H54 (cell line): ENCODE measurements at regions not wholly inside any gene's neighbourhood (a gene's known extent, or its start where the extent isn't known, plus 50 kb on each side); places are given as distances from the start of the nearest gene placed in this dataset.
"Not testable (repeated sequence)": the region's sequence is repeated elsewhere in the genome, so short reads cannot be mapped to it uniquely, and the experiment has no call there.

ENCODE experiments used
- DNase-seq: peaks from one replicate; pipeline ENCODE4 v3.0.0; 2011; ENCODE audit warnings: low spot score, mixed read lengths; ENCODE audit not compliant: insufficient read length
- FAIRE-seq: peaks from 3 replicates; lab custom pipeline; 2011; peaks lifted over from hg19 to GRCh38; lab: Jason Lieb, UNC
- POLR2A ChIP-seq: IDR thresholded peaks from 2 replicates; pipeline ENCODE4 v1.6.1; 2011; ENCODE audit warnings: low read depth, mild to moderate bottlenecking, low read length

DNA sequence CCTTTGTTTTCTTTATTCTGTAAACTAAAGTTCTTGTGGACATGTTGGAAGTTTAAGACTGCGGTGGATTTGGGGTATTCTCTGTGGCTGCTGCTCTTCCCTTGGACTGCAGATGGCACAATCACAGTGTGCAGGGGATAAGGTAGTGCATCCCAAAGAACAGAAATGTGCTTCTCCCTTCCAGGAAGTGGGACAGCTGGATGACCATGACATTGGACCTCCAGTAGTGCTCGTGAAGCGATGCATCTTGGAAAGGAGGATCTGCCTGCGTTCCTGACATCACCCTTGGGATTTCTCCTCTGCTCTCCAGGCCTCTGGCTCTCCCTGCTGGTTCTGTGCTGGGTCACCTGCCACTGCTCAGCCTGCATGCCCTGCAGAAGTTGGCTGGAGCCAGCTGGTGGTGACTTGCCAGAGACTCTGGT lies 109.9 kb downstream of the SLC4A3 start:
- no peak for FAIRE-seq
- no peak for TF ChIP-seq POLR2A
- peak; percentile 19 for DNase-seq

DNA sequence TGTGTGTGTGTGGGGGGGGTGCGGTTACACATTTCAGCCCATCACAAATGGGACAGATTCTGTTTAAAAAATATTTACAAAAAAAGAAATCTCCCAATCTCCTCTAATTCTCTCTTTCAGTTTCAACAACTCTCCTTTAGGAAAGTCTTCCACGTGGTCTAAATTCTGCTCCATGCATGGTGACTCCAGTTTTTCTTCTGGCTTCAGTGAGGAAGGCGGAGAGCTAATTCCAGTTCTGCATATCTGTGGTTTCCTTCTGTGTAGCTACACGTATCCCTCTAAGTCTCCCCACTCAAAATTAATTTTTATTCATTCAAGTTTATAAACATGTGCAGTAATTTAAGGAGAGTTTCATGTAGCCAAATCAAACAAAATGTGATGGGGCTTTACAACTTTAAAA lies 111.6 kb downstream of the SLC4A3 start:
- DNase-seq, result no peak
- TF ChIP-seq POLR2A, result no peak
- no peak for FAIRE-seq

DNA sequence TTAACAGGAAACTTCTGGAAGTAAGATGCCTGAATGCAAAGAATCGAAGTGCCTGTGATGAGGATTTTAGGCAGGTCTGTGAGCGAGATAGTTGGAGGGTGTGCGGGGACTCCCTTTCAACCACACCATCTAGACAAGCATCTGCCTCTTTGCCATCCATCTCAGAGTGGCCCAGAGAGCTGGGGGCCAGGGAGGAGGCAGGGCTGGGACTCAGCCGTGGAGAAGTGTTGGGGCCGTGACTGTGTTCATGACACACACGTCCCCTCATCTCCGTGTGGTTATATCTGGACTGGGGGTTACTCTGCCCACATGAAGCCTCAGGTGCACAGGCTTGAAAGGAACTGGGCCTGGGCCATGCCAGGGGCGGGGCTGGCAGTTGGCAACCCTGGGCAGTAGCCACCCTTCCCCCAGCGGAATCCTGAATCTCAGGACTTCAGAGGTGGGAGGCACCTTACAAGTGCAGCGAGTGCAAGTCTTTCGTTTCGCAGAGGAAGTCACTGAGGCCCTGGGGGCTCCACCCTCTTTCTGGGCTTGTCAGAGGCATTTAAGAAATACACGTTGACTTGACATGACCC lies 112.5 kb downstream of the SLC4A3 start:
- DNase-seq (no peak), FAIRE-seq (no peak)
- no peak for TF ChIP-seq POLR2A

DNA sequence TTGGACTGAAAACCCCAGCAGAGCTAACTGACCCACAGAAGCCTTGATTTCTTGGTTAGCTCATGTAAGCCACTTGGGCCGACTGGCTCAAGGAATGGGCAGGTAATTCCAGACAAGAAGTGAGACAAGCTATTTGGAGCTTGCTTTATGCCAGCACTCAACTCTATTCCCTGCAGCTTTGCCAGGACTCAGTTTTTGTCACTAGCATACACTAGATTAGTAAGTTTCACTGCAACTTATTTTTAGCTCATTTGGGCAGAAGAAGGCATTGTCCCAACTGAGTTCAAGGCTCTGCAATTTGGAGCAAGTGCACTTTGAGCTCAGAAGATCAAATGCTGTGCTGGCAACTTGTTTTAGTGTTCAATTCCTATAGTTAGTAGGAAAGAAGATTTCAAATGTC lies 116.1 kb downstream of the SLC4A3 start:
- DNase-seq, result no peak
- TF ChIP-seq POLR2A, result no peak
- FAIRE-seq, result no peak

DNA sequence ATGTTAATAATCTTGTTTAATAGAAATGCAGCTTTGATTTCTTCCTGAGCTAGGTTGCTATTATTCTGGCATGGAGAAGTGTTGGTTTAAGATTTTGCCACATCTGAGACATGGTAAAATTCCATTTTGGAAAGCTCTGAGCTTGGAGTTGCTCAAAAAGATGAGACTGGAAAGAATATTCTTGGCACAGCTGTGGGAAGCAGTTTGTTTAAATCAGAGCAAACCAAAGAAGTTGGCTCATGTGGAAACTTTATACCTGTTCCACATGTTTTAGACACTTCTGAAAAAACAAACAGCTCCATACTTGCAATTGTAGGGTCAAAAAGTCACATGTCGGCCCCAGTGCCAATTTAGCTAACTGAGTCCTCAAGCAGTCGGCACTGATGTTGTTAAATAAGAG lies 116.6 kb downstream of the SLC4A3 start:
- no peak for TF ChIP-seq POLR2A
- no peak for DNase-seq
- no peak for FAIRE-seq

DNA sequence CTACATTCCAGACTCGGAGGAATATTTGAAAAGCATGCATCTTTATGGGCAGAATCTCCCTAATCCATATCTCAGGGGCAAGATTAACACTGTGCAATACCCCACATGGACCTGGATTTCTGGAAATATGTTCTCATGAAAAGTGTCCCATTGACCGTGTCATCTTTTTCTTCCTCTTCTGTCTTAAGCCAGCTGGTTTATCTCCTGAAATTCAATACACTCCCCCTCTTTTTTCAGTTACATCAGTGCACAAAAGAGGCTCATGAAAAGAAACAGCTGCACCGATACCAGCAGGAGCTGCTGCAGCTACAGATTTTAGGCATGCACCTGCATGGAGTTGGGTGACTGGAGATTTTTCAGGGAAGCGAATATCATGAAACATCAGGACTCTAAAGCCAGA lies 117.2 kb downstream of the SLC4A3 start:
- TF ChIP-seq POLR2A, result no peak
- DNase-seq (no peak), FAIRE-seq (no peak)

DNA sequence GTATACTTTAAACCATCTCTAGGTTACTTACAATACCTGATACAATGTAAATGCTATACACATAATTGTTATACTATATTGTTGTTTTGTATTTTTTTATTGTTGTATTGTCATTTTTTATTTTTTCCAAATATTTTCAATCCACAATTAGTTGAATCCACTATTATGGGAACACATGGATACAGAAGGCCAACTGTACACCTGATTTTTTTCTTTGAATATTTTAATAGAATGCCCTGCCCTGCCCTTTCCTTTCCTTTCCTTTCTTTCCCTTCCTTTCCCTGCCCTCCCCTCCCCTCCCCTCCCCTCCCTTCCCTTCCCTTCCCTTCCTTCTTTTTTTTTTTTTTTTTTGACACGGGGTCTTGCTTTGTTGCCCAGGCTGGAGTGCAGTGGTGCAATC lies 120.2 kb downstream of the SLC4A3 start:
- DNase-seq (no peak), FAIRE-seq (no peak)
- TF ChIP-seq POLR2A, result no peak

DNA sequence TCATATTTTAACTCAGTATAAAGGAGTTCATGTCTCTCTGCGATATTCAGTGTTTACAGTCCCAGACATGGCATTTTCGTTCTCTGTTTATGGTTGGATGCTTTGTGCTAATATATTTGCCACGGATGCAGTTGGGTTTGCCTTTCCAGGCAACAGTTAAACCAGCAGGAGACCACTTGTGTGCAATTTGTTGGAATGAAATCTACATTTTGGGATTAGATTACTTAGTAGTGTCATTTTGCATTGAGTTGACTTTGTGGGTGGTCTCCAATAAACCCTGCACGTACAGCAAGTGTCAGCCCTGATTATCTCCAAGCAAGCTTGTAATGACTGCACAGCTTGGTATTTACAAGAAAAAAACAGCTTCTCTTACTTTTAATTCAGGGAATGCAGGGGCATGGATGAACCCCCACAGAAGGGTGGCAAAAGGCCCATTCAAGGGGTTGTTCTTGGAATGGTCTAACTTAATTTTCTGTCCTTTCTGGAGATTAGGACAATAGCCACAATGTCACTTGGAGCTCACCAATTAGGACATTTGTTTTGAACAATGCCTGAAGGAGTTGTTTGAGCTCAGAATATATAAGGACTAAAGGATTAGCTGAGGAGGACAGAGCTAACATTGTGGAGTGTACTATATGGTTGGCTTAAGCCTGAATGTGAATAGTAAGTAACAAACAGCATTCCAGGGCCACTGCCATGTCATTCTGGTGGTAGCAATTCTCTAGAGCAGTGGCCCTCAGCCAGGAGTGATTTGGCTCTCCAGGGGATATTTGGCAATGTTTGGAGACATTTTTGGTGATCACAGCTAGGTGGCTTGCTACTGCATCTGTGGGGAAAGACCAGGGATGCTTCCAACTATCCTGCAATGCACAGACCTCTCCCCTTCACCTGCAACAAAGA lies 121.5 kb downstream of the SLC4A3 start:
- FAIRE-seq (no peak), DNase-seq (no peak)
- TF ChIP-seq POLR2A, result no peak

DNA sequence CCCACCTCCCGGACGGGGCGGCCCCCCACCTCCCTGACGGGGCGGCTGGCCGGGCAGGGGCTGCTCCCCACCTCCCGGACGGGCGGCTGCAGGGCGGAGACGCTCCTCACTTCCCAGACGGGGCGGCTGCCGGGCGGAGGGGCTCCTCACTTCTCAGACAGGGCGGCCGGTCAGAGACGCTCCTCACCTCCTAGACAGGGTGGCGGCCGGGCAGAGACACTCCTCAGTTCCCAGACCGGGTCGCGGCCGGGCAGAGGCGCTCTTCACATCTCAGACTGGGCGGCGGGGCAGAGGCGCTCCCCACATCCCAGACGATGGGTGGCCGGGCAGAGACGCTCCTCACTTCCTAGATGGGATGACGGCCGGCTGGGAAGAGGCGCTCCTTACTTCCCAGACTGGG lies 123.7 kb downstream of the SLC4A3 start:
- not testable (repeated sequence) for FAIRE-seq

DNA sequence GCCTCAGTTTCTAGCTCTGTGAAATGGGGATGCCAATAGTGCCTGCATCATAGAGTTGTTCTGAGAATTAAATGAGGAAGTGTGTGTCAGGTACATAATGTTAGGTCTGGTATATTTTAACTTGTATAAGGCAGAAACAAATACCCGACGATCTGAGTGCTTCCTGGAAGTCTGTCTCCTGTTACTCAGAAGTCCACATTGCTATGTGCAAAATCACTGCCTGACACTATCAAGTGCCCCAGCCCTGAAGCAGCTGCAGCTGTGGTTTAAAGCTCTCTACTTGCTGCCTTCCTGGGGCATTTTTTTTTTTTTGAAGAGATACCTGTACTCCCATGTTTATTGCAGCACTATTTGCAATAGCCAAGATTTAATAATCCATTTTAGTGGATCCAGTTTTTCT lies 125.3 kb downstream of the SLC4A3 start:
- FAIRE-seq (no peak), DNase-seq (no peak)
- no peak for TF ChIP-seq POLR2A

More for the DNA sequence above, 123.7 kb downstream of the SLC4A3 start:
- DNase-seq, result not testable (repeated sequence)

DNA sequence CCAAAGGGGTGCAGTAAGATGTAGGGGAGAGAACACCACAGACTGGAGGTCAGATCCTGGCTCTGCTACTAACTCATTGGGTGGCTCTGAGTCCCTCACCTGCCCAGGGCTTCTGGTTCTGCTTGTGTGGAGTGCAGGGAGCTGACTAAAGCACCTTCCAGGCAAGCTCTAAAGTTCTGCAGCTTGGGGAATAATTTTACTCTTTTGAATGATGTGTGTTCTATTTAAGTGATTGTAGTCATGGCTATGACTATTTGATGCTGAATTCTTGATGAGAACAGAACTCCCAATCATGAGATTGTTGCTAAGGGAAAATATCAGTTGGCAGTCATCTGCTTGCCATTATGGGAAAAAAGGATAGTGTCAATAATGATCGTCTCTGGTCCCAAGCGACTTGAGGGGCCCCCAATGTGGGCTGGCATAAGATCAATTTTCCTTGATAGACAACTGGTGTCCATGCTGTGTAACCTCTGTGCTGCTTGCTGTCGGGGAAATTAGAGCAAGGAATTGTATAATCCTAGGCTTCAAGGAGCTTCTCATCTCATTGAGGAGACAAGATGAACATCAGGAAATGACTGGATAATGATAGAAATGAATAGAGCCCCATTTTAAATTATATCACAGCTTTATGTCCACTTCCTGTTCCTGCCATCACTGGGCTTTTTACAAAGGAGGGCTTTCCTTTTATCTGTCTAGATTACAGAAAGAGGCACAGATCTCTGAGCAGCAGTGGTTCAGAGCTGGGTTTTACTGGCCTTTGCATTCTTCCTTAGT lies 131.7 kb downstream of the SLC4A3 start:
- no peak for TF ChIP-seq POLR2A
- FAIRE-seq (no peak), DNase-seq (no peak)

DNA sequence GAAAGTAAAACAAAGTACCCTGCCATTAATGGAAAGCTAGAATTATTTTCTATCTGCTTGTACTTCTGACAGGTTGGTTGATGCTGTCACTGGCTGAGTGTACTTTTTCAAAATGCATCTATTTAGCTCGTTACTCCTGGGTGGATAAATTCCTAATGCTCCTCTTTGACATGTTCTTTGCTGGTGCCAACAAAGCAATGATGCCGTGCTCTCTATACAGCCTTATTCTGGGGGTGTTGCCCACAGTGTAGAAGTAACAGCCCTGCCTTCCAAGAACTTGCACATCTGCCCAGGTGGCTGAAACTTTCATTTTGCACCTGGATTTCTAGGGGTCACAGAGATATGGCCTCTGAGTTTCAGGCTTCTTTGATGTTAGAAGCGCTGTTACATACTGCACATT lies 132.4 kb downstream of the SLC4A3 start:
- no peak for FAIRE-seq

DNA sequence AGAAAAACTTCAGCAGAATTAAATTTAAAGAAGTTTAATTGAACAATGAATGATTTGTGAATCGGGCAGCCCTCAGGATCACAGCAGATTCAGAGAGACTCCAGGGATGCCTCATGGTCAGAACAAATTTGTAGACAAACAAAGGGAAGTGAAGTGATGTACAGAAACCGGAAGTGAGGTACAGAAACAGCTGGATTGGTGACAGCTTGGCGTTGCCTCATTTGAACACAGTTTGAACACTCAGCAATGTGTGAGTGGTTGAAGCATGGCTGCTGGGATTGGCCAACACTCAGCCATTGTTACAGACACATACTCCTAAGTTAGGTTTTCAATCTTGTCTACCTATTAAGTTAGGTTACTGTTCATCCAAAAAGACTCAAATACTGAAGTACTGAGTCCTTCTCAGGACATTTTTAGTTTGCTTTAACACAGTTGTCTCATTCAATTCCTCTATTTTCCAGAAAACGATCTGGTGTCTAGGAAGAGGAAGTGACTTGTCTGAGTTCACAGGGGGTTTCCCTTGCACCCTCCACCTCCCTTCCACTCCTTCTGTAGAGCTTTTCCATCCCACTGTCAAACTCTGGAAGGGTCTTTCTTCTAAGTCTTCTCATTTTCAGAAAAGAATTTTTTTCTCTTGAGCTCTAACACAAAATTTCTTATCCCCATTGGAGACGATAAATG lies 137.9 kb downstream of the SLC4A3 start:
- FAIRE-seq, result no peak
- no peak for TF ChIP-seq POLR2A
- no peak for DNase-seq

More for the DNA sequence above, 132.4 kb downstream of the SLC4A3 start:
- no peak for DNase-seq
- TF ChIP-seq POLR2A, result no peak
